Right lobe of liver (tissue), 6 donors: ENCODE measurements at regions not wholly inside any gene's neighbourhood (a gene's known extent, or its start where the extent isn't known, plus 50 kb on each side); places are given as distances from the start of the nearest gene placed in this dataset.
A peak's percentile ranks its signal among the peaks of the same experiment; 100 is the strongest.

Source experiments
- ATAC-seq, 4 donors: fragments of 200-7000 bp; cut with Tn5 transposase; one replicate each; pipeline ENCODE4 v1.9.1; 2020; ENCODE audit warnings: mild to moderate bottlenecking in 4 of 4, moderate library complexity in 4 of 4
- DNase-seq, 3 donors: peaks; one replicate each; pipeline ENCODE4 v3.0.0-alpha.2; 2020
- H3K27ac ChIP-seq, 3 donors: fragments of 200-600 bp; one replicate each; pipeline ENCODE4 v1.8.0; 2022
- H3K27me3 ChIP-seq, 2 donors: fragments of 200-600 bp; one replicate each; pipeline ENCODE4 v1.8.0; 2022
- H3K36me3 ChIP-seq, 4 donors: fragments of 200-600 bp; sonication (generic) in 1 of 4; one replicate each; pipeline versions ENCODE4 v1.5.1 to v1.8.0; 2017 to 2022; ENCODE audit warnings: control low read depth in 1 of 4
- H3K4me1 ChIP-seq, 4 donors: fragments of 200-600 bp; sonication (generic) in 1 of 4; one replicate each; pipeline versions ENCODE4 v1.5.1 to v1.8.0; 2017 to 2022; ENCODE audit warnings: control low read depth in 1 of 4
- H3K4me3 ChIP-seq, 3 donors: fragments of 200-600 bp; one replicate each; pipeline ENCODE4 v1.8.0; 2022
- H3K9me3 ChIP-seq, 4 donors: fragments of 200-600 bp; sonication (generic) in 1 of 4; one replicate each; pipeline versions ENCODE4 v1.5.1 to v1.8.0; 2017 to 2022; ENCODE audit warnings: control low read depth in 1 of 4
- POLR2A ChIP-seq: fragments of 450-650 bp; IDR thresholded peaks from one replicate; pipeline ENCODE4 v1.6.1; 2017; ENCODE audit warnings: antibody characterized with exemption, mild to moderate bottlenecking
- WGBS: methylation state at CpG from one replicate; pipeline ENCODE4 v1.1.6; 2018; ENCODE audit warnings: low coverage, low lambda C conversion rate; ENCODE audit not compliant: insufficient coverage; ENCODE audit errors: missing lambda C conversion rate; 5-methylcytosine and 5-hydroxymethylcytosine counted together
- intact Hi-C, 2 donors: fragments of 100-400 bp; cut with DNase I; formaldehyde crosslinking; loops; one replicate each; pipeline versions ENCODE4 v1.11.2 to v1.14.1; 2022
- TF ChIP-seq, protein P1 (sequence below), 4 donors: fragments of 200-600 bp in 3 of 4; fragments of 450-650 bp in 1 of 4; IDR thresholded peaks; one replicate each; pipeline versions ENCODE4 v1.5.1 to v1.8.0; 2016 to 2022; ENCODE audit warnings: antibody characterized with exemption in 4 of 4, mild to moderate bottlenecking in 2 of 4
- donor health status: DM: no; HTN: yes; CAD: no.
- donor health status: DM: no; HTN: no; CAD: no.
- donor health status: DM: no; HTN: no; CAD: no.
- donor health status: DM: no; HTN: yes; CAD: no.
- donor health status: DM: no; HTN: yes; CAD: no.

- WGBS = 78% methylated on average over 2 of the region's 4 CpGs
- Histone ChIP-seq H3K9me3 (no peaks in the 10 kb centered on the region), H3K4me1 (no peaks in the 10 kb centered on the region), H3K4me3 (no peak overlapping the region), H3K27me3 (no peaks in the 10 kb centered on the region), H3K36me3 (no peaks in the 10 kb centered on the region), H3K27ac (no peak overlapping the region)
- intact Hi-C loops = no loop called here
- DNase-seq (peak in 1 of 3 donors; percentile 26), ATAC-seq (no peak)
- TF ChIP-seq, protein P1, sequence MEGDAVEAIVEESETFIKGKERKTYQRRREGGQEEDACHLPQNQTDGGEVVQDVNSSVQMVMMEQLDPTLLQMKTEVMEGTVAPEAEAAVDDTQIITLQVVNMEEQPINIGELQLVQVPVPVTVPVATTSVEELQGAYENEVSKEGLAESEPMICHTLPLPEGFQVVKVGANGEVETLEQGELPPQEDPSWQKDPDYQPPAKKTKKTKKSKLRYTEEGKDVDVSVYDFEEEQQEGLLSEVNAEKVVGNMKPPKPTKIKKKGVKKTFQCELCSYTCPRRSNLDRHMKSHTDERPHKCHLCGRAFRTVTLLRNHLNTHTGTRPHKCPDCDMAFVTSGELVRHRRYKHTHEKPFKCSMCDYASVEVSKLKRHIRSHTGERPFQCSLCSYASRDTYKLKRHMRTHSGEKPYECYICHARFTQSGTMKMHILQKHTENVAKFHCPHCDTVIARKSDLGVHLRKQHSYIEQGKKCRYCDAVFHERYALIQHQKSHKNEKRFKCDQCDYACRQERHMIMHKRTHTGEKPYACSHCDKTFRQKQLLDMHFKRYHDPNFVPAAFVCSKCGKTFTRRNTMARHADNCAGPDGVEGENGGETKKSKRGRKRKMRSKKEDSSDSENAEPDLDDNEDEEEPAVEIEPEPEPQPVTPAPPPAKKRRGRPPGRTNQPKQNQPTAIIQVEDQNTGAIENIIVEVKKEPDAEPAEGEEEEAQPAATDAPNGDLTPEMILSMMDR (IDR thresholded peaks at IDR 0.05) = no peak
- no peak for TF ChIP-seq POLR2A
These were observed 229.5 kb downstream of the TFCP2L1 start for GRCh38 chr2:121055501-121055900.

DNA sequence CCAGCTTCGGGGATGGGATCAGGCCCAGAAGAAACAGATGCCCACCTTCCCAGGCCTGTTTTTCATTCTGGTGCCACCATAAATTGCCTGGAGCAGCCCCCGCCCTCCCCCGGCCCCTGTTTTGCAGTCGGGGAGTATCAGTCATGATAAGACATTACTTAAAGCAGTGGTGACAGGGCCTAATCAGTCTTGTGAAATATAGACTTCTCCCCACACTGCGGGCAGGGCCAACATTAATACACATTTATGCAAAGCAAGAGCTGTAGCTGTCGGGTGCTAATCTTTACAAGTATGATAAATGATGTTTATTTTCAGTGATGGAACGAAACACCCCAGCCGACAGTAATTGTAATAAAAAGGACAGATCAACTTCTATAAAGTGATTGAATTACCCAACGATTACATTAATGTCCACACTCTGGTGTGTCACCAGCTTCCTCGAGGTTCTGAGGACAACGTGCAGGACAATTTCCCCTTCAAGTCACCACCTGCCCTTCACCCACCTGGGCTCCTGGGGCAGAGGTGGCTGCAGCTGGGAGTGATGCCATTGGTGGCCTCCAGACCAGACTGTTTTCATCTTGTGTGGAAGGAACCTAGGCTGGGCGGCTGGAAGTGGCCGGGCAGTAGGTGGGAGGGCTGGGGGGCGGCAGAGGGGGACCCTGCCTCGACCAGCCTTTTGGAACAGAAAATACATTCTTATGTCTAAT is 226.0 kb downstream of the TFCP2L1 start:
- H3K27ac ChIP-seq = no peak overlapping the region
- no peaks in the 10 kb centered on the region for H3K4me1 ChIP-seq
- TF ChIP-seq POLR2A = no peak
- TF ChIP-seq, protein P1 (IDR thresholded peaks at IDR 0.05) = no peak
- no peaks in the 10 kb centered on the region for H3K36me3 ChIP-seq
- H3K9me3 ChIP-seq = no peaks in the 10 kb centered on the region
- no peaks in the 10 kb centered on the region for H3K27me3 ChIP-seq
- ATAC-seq = no peak
- no peak for DNase-seq
- no peak overlapping the region for H3K4me3 ChIP-seq
- 69% methylated on average over 10 of the region's 15 CpGs for WGBS
- intact Hi-C loops = no loop called here

- no peak for ATAC-seq
- TF ChIP-seq, protein P1 (IDR thresholded peaks at IDR 0.05) = no peak
- H3K27me3 ChIP-seq = no peaks in the 10 kb centered on the region
These were observed 225.1 kb downstream of the TFCP2L1 start for GRCh38 chr2:121059651-121060649.

DNA sequence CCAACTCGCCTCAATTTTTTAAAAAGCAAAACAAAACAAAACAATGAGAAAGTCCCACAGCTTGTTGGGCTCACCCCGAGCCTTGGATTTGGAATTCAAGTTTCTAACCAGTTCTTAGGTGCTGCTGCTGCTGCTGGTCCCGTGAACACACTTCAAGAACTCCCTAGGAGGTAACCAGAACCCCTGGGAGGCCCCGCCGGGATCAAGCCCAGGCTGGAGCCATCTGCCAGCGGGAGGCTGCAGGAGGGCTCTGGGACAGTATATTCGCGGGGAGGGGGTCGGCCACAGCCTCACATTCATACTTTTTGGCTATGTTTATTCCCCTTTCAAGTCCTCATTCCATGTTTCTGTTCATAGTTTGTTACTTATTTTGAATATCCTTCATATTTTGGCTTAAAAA is 223.4 kb downstream of the TFCP2L1 start:
- WGBS = 51% methylated on average over 6 of the region's 9 CpGs
- DNase-seq (no peak), ATAC-seq (no peak)
- Histone ChIP-seq H3K4me1 (no peaks in the 10 kb centered on the region), H3K27me3 (no peaks in the 10 kb centered on the region), H3K9me3 (no peaks in the 10 kb centered on the region), H3K27ac (no peak overlapping the region), H3K4me3 (no peak overlapping the region), H3K36me3 (no peaks in the 10 kb centered on the region)
- TF ChIP-seq POLR2A = no peak
- TF ChIP-seq, protein P1 (IDR thresholded peaks at IDR 0.05) = no peak
- intact Hi-C loops = no loop called here

More at GRCh38 chr2:121059651-121060649, 225.1 kb downstream of the TFCP2L1 start:
- intact Hi-C loops = no loop called here
- WGBS = 64% methylated on average over 2 of the region's 9 CpGs
- Histone ChIP-seq H3K4me3 (no peak overlapping the region), H3K36me3 (no peaks in the 10 kb centered on the region), H3K27ac (no peak overlapping the region), H3K4me1 (no peaks in the 10 kb centered on the region), H3K9me3 (no peaks in the 10 kb centered on the region)
- no peak for DNase-seq
